Osteocyte (in vitro differentiated cells): ENCODE measurements at regions not wholly inside any gene's neighbourhood (a gene's known extent, or its start where the extent isn't known, plus 50 kb on each side); places are given as distances from the start of the nearest gene placed in this dataset.

Experiments
- DNase-seq: peaks from one replicate; pipeline ENCODE4 v3.0.0; 2021; ENCODE audit warnings: mixed read lengths; ENCODE audit not compliant: unreplicated experiment; ENCODE audit errors: extremely low spot score
- H3K27ac Mint-ChIP-seq: one replicate; pipeline ENCODE4 v1.8.0; 2021; ENCODE audit warnings: mild to moderate bottlenecking, mixed read lengths; ENCODE audit not compliant: unreplicated experiment
- H3K27me3 Mint-ChIP-seq: one replicate; pipeline ENCODE4 v1.8.0; 2021; ENCODE audit warnings: mixed read lengths; ENCODE audit not compliant: unreplicated experiment
- H3K36me3 Mint-ChIP-seq: one replicate; pipeline ENCODE4 v1.8.0; 2021; ENCODE audit warnings: mixed read lengths; ENCODE audit not compliant: unreplicated experiment
- H3K4me1 Mint-ChIP-seq: one replicate; pipeline ENCODE4 v1.8.0; 2021; ENCODE audit warnings: mixed read lengths; ENCODE audit not compliant: unreplicated experiment
- H3K4me3 Mint-ChIP-seq: one replicate; pipeline ENCODE4 v1.8.0; 2021; ENCODE audit warnings: mild to moderate bottlenecking, moderate library complexity, mixed read lengths; ENCODE audit not compliant: unreplicated experiment
- H3K9me3 Mint-ChIP-seq: one replicate; pipeline ENCODE4 v1.8.0; 2021; ENCODE audit warnings: mixed read lengths; ENCODE audit not compliant: unreplicated experiment
- CTCF ChIP-seq: fragments of 200-600 bp; sonication (generic); IDR thresholded peaks from 2 replicates; pipeline ENCODE4 v1.5.0; 2021; ENCODE audit warnings: antibody characterized with exemption, mild to moderate bottlenecking, moderate library complexity

GRCh38 chr3:162292409-162292808, 795.8 kb downstream of the OTOL1 start:
- Mint-ChIP-seq H3K4me3 (no peak overlapping the region), H3K9me3 (peaks cover 10% of the 10 kb centered on the region), H3K4me1 (peaks cover 15% of the 10 kb centered on the region), H3K27me3 (no peaks in the 10 kb centered on the region), H3K36me3 (no peaks in the 10 kb centered on the region), H3K27ac (no peak overlapping the region)
- DNase-seq: no peak
- no peak for TF ChIP-seq CTCF

- H3K4me1 Mint-ChIP-seq: peaks cover 15% of the 10 kb centered on the region
- no peak for TF ChIP-seq CTCF
- peak overlapping the region; percentile 14 for H3K27ac Mint-ChIP-seq
- H3K9me3 Mint-ChIP-seq: peaks cover 10% of the 10 kb centered on the region
- no peaks in the 10 kb centered on the region for H3K36me3 Mint-ChIP-seq
- no peaks in the 10 kb centered on the region for H3K27me3 Mint-ChIP-seq
- DNase-seq: no peak
- H3K4me3 Mint-ChIP-seq: no peak overlapping the region
These were observed 798.8 kb downstream of the OTOL1 start for GRCh38 chr3:162295323-162295983.

GRCh38 chr3:162302983-162303624, 806.5 kb downstream of the OTOL1 start:
- no peak overlapping the region for H3K4me3 Mint-ChIP-seq
- TF ChIP-seq CTCF: no peak
- no peaks in the 10 kb centered on the region for H3K36me3 Mint-ChIP-seq
- no peak overlapping the region for H3K27ac Mint-ChIP-seq
- no peak for DNase-seq
- peaks cover 5% of the 10 kb centered on the region for H3K4me1 Mint-ChIP-seq
- no peaks in the 10 kb centered on the region for H3K9me3 Mint-ChIP-seq
- no peaks in the 10 kb centered on the region for H3K27me3 Mint-ChIP-seq

- no peaks in the 10 kb centered on the region for H3K27me3 Mint-ChIP-seq
- no peaks in the 10 kb centered on the region for H3K4me1 Mint-ChIP-seq
- peaks cover 26% of the 10 kb centered on the region for H3K9me3 Mint-ChIP-seq
- H3K4me3 Mint-ChIP-seq: no peak overlapping the region
- no peak overlapping the region for H3K27ac Mint-ChIP-seq
- no peak for TF ChIP-seq CTCF
- no peak for DNase-seq
- H3K36me3 Mint-ChIP-seq: no peaks in the 10 kb centered on the region
These were observed 820.4 kb downstream of the OTOL1 start for GRCh38 chr3:162317046-162317445.

GRCh38 chr3:162328649-162329048, 832.0 kb downstream of the OTOL1 start:
- DNase-seq: no peak
- Mint-ChIP-seq H3K27me3 (no peaks in the 10 kb centered on the region), H3K9me3 (peaks cover 8% of the 10 kb centered on the region), H3K27ac (no peak overlapping the region), H3K4me1 (peaks cover 10% of the 10 kb centered on the region), H3K36me3 (no peaks in the 10 kb centered on the region), H3K4me3 (no peak overlapping the region)
- no peak for TF ChIP-seq CTCF
